Calu3 (cell line): ENCODE measurements at regions not wholly inside any gene's neighbourhood (a gene's known extent, or its start where the extent isn't known, plus 50 kb on each side); places are given as distances from the start of the nearest gene placed in this dataset.

Source experiments
- BruUV-seq: library from RNA; stranded (reverse); fragments of 400-500 nt; replicated peaks from 2 replicates; lab custom pipeline; 2021; lab: Mats Ljungman, UMichigan
- CTCF ChIA-PET: fragments of 300-600 bp; sonication (Branson Sonifier 250); formaldehyde crosslinking; loops from one replicate; lab custom pipeline; 2022; ENCODE audit warnings: antibody characterized with exemption; lab: Charles Lee
- DNase-seq: peaks from one replicate; pipeline ENCODE4 v3.0.0; 2022
- H3K27ac Mint-ChIP-seq: one replicate; pipeline ENCODE4 v1.8.0; 2022; ENCODE audit warnings: mixed read lengths; ENCODE audit not compliant: unreplicated experiment
- H3K27me3 Mint-ChIP-seq: one replicate; pipeline ENCODE4 v1.8.0; 2022; ENCODE audit warnings: mixed read lengths; ENCODE audit not compliant: unreplicated experiment
- H3K36me3 Mint-ChIP-seq: one replicate; pipeline ENCODE4 v1.8.0; 2022; ENCODE audit warnings: mild to moderate bottlenecking, moderate library complexity, mixed read lengths; ENCODE audit not compliant: insufficient read depth, unreplicated experiment
- H3K4me1 Mint-ChIP-seq: one replicate; pipeline ENCODE4 v1.8.0; 2022; ENCODE audit warnings: mild to moderate bottlenecking, low read depth, mixed read lengths; ENCODE audit not compliant: unreplicated experiment
- H3K4me3 Mint-ChIP-seq: one replicate; pipeline ENCODE4 v1.8.0; 2022; ENCODE audit warnings: mild to moderate bottlenecking, low read depth, moderate library complexity, mixed read lengths; ENCODE audit not compliant: unreplicated experiment
- H3K9me3 Mint-ChIP-seq: one replicate; pipeline ENCODE4 v1.8.0; 2022; ENCODE audit warnings: low read depth, mixed read lengths; ENCODE audit not compliant: unreplicated experiment
- CTCF ChIP-seq: fragments of 200-600 bp; IDR thresholded peaks from one replicate; pipeline ENCODE4 v1.8.0; 2022; ENCODE audit warnings: antibody characterized with exemption; ENCODE audit not compliant: unreplicated experiment
- intact Hi-C: fragments of 100-400 bp; cut with micrococcal nuclease; formaldehyde crosslinking; loops from one replicate; pipeline ENCODE4 v1.10.0; 2022; ENCODE audit not compliant: unreplicated experiment

- DNase-seq: no peak
- no TSS peak for BruUV-seq
- Mint-ChIP-seq H3K27me3 (peaks cover 42% of the 10 kb centered on the region), H3K4me1 (no peaks in the 10 kb centered on the region), H3K27ac (no peak overlapping the region), H3K4me3 (no peak overlapping the region), H3K36me3 (no peaks in the 10 kb centered on the region), H3K9me3 (no peaks in the 10 kb centered on the region)
- intact Hi-C loops: no loop called here
- CTCF ChIA-PET: no interaction called here
- no peak for TF ChIP-seq CTCF
These were observed 79.4 kb upstream of the PRKAR2B start for GRCh38 chr7:106965108-106965507.

GRCh38 chr7:106966121-106966520 lies 78.4 kb upstream of the PRKAR2B start:
- H3K27me3 Mint-ChIP-seq: peaks cover 32% of the 10 kb centered on the region
- BruUV-seq: no TSS peak
- H3K27ac Mint-ChIP-seq: no peak overlapping the region
- no peaks in the 10 kb centered on the region for H3K36me3 Mint-ChIP-seq
- no peak overlapping the region for H3K4me3 Mint-ChIP-seq
- intact Hi-C loops: no loop called here
- H3K4me1 Mint-ChIP-seq: no peaks in the 10 kb centered on the region
- H3K9me3 Mint-ChIP-seq: no peaks in the 10 kb centered on the region
- no peak for TF ChIP-seq CTCF
- DNase-seq: no peak
- CTCF ChIA-PET: no interaction called here

GRCh38 chr7:106968160-106968559 lies 76.3 kb upstream of the PRKAR2B start:
- intact Hi-C loops: no loop called here
- no peaks in the 10 kb centered on the region for H3K36me3 Mint-ChIP-seq
- no peak for DNase-seq
- no peak overlapping the region for H3K4me3 Mint-ChIP-seq
- CTCF ChIA-PET: no interaction called here
- peaks cover 16% of the 10 kb centered on the region for H3K27me3 Mint-ChIP-seq
- no TSS peak for BruUV-seq
- H3K27ac Mint-ChIP-seq: no peak overlapping the region
- TF ChIP-seq CTCF: no peak
- no peaks in the 10 kb centered on the region for H3K4me1 Mint-ChIP-seq
- H3K9me3 Mint-ChIP-seq: no peaks in the 10 kb centered on the region

GRCh38 chr7:106978425-106979420 lies 65.8 kb upstream of the PRKAR2B start:
- Mint-ChIP-seq H3K4me1 (no peaks in the 10 kb centered on the region), H3K9me3 (no peaks in the 10 kb centered on the region), H3K4me3 (no peak overlapping the region), H3K27me3 (no peaks in the 10 kb centered on the region), H3K36me3 (no peaks in the 10 kb centered on the region), H3K27ac (no peak overlapping the region)
- no peak for DNase-seq
- intact Hi-C loops: no loop called here
- TF ChIP-seq CTCF: no peak
- BruUV-seq: no TSS peak
- CTCF ChIA-PET: no interaction called here
